T-helper 17 cell (primary cell): ENCODE measurements at regions not wholly inside any gene's neighbourhood (a gene's known extent, or its start where the extent isn't known, plus 50 kb on each side); places are given as distances from the start of the nearest gene placed in this dataset.

ENCODE experiments used
- ATAC-seq: fragments of 150-1000 bp; cut with Tn5 transposase; 2 replicates; pipeline ENCODE4 v1.10.0; 2021; ENCODE audit warnings: mild to moderate bottlenecking, moderate library complexity
- DNase-seq, 3 donors: peaks; one replicate each; pipeline versions ENCODE4 v3.0.0 to v3.0.0-alpha.2; 2020 to 2021
- H3K9me3 ChIP-seq: one replicate; pipeline ENCODE4 v1.7.0; 2013; ENCODE audit warnings: low read length, mild to moderate bottlenecking; ENCODE audit not compliant: control insufficient read depth, poor library complexity, severe bottlenecking
- H3K27ac Mint-ChIP-seq: one replicate; pipeline ENCODE4 v1.8.0; 2022; ENCODE audit warnings: mild to moderate bottlenecking, moderate library complexity, mixed read lengths
- H3K27me3 Mint-ChIP-seq: one replicate; pipeline ENCODE4 v1.8.0; 2022; ENCODE audit warnings: mixed read lengths
- H3K36me3 Mint-ChIP-seq: one replicate; pipeline ENCODE4 v1.8.0; 2022; ENCODE audit warnings: low read depth, mixed read lengths
- H3K4me1 Mint-ChIP-seq: one replicate; pipeline ENCODE4 v1.8.0; 2022; ENCODE audit warnings: mild to moderate bottlenecking, mixed read lengths
- H3K4me3 Mint-ChIP-seq: one replicate; pipeline ENCODE4 v1.8.0; 2022; ENCODE audit warnings: mild to moderate bottlenecking, moderate library complexity, mixed read lengths

DNA sequence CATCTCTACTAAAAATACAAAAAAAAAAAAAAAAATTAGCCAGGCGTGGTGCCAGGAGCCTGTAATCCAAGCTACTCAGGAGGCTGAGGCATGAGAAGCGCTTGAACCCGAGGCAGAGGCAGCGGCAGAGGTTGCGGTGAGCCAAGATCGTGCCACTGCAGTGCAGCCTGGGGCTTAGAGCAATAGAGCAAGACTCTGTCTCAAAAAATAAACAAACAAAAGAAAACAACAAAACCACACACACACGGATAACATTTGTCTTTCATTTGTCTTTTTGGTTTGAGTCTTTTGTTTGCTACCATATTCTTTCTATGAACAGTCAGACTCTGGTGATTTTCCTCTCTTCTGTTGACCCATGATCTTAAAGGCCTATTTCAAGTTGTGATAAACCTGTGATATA, 1168.3 kb upstream of the WWC1 start:
- ATAC-seq (no peak), DNase-seq (no peak)
- H3K4me1 Mint-ChIP-seq, result no peaks in the 10 kb centered on the region
- H3K27me3 Mint-ChIP-seq, result no peaks in the 10 kb centered on the region
- no peaks in the 10 kb centered on the region for H3K36me3 Mint-ChIP-seq
- no peak overlapping the region for H3K4me3 Mint-ChIP-seq
- H3K9me3 ChIP-seq, result no peaks in the 10 kb centered on the region
- H3K27ac Mint-ChIP-seq, result no peak overlapping the region

DNA sequence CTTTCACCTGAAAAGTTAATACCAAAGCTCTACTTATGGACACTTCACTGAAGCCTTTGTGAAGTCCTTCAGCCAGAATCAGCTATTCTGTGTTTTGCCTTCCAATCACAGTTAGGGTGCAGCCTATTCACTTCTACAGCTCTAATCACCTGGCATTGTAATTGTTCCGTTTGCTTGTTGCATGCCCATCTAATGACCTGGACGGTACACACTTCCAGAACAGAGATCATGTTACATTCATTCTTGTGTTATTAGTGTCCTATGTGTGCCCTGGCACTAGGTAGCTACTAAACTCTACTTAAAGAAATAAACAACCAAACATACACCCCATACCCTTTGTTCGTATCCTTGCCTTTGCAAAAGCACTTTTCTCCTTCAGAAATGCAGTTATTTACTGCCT, 1162.9 kb upstream of the WWC1 start:
- Mint-ChIP-seq H3K36me3 (no peaks in the 10 kb centered on the region), H3K4me3 (no peak overlapping the region), H3K27ac (no peak overlapping the region), H3K27me3 (no peaks in the 10 kb centered on the region), H3K4me1 (no peaks in the 10 kb centered on the region)
- ATAC-seq (no peak), DNase-seq (no peak)
- H3K9me3 ChIP-seq, result no peaks in the 10 kb centered on the region

DNA sequence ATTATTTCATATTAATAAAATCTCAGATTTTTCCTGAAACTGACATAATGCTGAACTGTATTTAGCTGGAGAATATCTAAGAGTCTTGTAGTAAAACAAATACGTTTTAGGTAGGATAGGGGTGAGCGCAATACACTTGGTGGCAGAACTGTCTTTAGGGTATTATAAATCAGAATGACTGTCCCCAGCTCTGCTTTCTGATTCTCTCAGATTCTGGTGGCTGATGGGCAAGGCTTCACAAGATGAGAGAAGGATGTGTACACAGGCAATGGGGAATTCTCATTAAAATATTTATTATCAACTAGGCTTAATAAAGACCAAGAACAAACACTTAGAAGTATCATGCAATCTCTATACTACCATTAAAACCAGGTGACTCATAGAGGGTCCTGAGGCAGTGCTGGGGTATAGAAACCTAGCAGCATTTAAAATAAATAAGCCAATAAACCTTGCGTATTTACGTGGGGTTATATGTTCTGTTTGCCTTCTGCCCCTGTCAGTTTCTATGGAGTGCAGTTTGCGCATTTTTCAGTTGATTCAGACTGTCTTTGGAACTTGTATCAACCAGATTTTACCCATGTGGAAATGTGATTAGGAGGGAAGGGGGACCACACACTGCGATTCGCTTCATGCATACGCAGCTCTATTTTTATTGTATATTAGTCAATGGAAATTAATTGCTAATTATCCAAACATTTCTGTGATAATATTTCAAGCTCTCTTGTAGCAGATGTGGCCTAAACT, 1150.7 kb upstream of the WWC1 start:
- DNase-seq, result no peak
- Mint-ChIP-seq H3K27me3 (no peaks in the 10 kb centered on the region), H3K4me3 (no peak overlapping the region), H3K4me1 (no peaks in the 10 kb centered on the region), H3K27ac (no peak overlapping the region), H3K36me3 (no peaks in the 10 kb centered on the region)
- no peak for ATAC-seq
- no peaks in the 10 kb centered on the region for H3K9me3 ChIP-seq

DNA sequence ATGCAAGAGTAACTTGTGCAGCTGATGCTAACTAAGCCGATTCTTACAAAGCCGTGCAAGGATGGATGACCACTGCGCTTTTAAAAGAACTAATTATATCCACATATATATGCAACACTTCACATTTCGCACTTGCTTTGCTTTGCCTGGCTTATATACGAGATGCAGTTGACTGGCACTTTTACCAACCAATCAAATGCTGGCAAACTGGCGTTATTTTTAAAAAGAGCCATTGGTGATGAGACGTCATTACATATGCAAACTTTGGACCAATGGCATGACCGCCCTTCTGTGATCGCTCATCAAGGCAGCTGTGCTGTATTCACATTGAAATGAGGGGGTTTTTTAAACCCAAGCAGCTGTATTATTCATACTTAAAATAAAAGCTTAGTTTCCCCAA, 1147.7 kb upstream of the WWC1 start:
- Mint-ChIP-seq H3K27me3 (no peaks in the 10 kb centered on the region), H3K4me1 (no peaks in the 10 kb centered on the region), H3K36me3 (no peaks in the 10 kb centered on the region), H3K27ac (no peak overlapping the region), H3K4me3 (no peak overlapping the region)
- DNase-seq (no peak), ATAC-seq (no peak)
- H3K9me3 ChIP-seq, result no peaks in the 10 kb centered on the region

DNA sequence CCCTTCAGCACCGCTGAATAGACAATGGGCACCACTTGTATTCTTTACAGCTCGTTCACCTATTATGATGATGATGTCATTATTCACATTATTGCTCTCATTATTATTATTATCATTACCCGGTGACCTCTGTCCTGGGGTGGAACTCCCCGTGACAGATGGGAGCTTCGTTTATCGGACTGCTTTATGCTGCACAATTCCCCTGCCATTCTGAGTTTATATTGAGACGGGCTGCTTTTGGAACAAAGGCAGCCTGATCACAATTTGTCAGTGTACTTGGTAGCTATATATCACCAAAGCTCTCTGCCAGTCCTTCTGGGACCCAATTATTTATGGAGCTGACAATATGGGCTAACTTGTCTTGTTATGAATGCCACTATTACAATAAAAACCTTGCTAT, 1145.6 kb upstream of the WWC1 start:
- H3K4me3 Mint-ChIP-seq, result no peak overlapping the region
- no peaks in the 10 kb centered on the region for H3K36me3 Mint-ChIP-seq
- DNase-seq (no peak), ATAC-seq (no peak)
- H3K27me3 Mint-ChIP-seq, result no peaks in the 10 kb centered on the region
- H3K4me1 Mint-ChIP-seq, result no peaks in the 10 kb centered on the region
- no peaks in the 10 kb centered on the region for H3K9me3 ChIP-seq
- H3K27ac Mint-ChIP-seq, result no peak overlapping the region

DNA sequence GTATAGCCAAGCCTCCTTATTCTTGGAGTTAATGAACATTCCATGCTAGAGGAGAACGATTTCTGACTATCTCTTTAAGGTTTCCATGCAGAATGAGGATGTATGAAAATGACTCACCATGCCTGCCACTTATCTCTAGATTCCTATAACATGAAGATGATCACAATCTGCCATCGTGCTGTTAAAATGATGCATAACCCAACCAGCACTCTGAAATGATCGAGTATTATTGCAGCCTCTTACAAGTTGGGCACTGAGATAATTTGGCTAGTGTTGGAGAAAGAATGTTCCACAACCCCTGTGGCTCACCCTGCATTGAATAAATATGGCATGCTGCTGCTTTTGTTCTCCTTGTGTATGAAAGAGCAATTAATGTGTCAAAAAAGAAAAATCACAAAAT, 1143.6 kb upstream of the WWC1 start:
- no peaks in the 10 kb centered on the region for H3K9me3 ChIP-seq
- ATAC-seq (no peak), DNase-seq (no peak)
- Mint-ChIP-seq H3K36me3 (no peaks in the 10 kb centered on the region), H3K4me3 (no peak overlapping the region), H3K27ac (no peak overlapping the region), H3K4me1 (no peaks in the 10 kb centered on the region), H3K27me3 (no peaks in the 10 kb centered on the region)

DNA sequence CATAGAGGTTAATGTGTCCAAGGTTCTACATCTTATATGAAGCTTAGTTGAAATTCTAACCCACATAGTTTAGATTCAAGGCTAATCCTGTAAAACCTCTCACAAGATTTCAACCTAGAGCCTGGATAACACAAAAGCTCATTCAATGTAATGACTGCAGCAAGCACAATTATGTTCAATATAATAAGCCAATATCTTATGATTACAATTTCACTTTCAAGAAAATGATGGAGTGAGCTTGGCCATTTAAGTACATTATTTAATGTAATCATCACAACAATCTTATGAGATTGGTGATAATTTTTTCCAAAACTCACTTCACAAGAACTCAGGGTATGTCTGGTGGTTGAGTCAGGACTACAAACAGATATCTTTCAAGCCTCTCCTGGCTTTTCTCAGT, 1140.8 kb upstream of the WWC1 start:
- Mint-ChIP-seq H3K4me1 (no peaks in the 10 kb centered on the region), H3K27ac (no peak overlapping the region), H3K4me3 (no peak overlapping the region), H3K27me3 (no peaks in the 10 kb centered on the region), H3K36me3 (no peaks in the 10 kb centered on the region)
- DNase-seq (no peak), ATAC-seq (no peak)
- no peaks in the 10 kb centered on the region for H3K9me3 ChIP-seq

DNA sequence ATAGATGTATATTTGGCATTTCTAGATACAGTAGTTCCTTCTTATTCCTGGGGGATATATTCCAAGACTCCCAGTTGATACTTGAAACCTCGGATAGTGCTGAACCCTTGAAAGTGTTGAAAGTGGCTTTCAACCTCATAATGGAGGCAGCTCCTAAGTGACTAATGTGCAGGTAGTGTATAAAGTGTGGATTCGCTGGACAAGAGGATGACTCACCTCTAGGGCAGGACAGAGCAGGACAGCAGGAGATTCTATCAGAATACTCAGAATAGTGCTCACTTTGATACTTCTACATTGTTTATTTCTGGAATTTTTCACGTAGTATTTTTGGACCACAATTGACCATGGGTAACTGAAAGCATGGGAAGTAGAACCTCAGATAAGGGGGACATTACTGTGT, 1138.9 kb upstream of the WWC1 start:
- no peaks in the 10 kb centered on the region for H3K9me3 ChIP-seq
- Mint-ChIP-seq H3K4me3 (no peak overlapping the region), H3K36me3 (no peaks in the 10 kb centered on the region), H3K27me3 (no peaks in the 10 kb centered on the region), H3K27ac (no peak overlapping the region), H3K4me1 (no peaks in the 10 kb centered on the region)
- DNase-seq (no peak), ATAC-seq (no peak)

DNA sequence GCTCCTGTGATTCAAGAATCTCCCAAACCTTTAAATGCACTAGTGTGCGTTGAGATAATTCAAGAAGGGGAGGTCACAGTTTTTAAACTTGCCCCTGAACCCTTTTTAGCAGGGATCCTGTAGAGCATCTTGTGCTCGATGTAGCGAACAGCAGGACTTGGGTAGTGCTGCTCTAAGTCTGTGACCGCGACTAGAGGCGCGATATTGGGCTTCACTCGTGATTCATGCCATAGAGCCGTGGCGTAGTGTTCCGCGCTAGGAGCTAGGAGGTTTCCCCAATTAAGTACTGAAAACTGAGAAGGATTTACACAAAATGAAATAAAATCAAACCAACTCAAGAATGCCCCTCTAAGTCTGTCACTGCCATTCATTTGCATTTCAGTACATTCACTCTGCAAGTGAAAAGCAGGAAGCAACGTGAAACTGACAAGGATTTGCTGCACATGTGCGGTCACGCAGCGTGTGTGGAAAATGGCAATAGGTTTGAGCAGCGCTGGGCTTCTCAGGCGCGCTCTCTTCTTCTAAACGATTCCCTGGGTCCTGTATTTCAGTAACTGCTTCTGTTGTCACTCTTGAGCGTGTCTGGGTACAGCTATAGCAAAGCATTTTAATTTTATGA, 1135.9 kb upstream of the WWC1 start:
- no peak overlapping the region for H3K4me3 Mint-ChIP-seq
- H3K9me3 ChIP-seq, result no peaks in the 10 kb centered on the region
- no peaks in the 10 kb centered on the region for H3K36me3 Mint-ChIP-seq
- no peak overlapping the region for H3K27ac Mint-ChIP-seq
- DNase-seq, result no peak
- ATAC-seq, result no peak
- no peaks in the 10 kb centered on the region for H3K27me3 Mint-ChIP-seq
- H3K4me1 Mint-ChIP-seq, result no peaks in the 10 kb centered on the region

DNA sequence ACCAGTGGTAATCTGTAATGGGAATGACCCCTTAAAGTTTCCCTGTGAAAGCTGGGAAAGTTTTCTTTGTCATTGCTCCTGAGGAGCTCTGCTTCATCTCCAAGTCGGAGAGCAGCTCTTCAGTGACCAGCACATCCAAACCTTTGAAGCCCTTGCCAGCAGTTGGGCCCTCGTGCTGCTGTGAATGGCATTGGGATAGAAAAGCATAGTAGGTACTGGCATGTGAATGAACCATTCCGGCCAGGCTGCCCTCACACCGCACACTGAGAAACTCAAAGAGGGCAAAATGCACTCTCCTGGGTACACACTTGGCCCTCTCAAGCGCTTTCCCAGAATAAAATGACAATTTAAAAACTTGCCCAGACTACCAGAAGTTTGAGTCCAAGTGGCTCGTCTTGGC, 1135.0 kb upstream of the WWC1 start:
- Mint-ChIP-seq H3K4me1 (no peaks in the 10 kb centered on the region), H3K4me3 (no peak overlapping the region), H3K27ac (no peak overlapping the region), H3K36me3 (no peaks in the 10 kb centered on the region), H3K27me3 (no peaks in the 10 kb centered on the region)
- no peaks in the 10 kb centered on the region for H3K9me3 ChIP-seq
- no peak for DNase-seq
- no peak for ATAC-seq

DNA sequence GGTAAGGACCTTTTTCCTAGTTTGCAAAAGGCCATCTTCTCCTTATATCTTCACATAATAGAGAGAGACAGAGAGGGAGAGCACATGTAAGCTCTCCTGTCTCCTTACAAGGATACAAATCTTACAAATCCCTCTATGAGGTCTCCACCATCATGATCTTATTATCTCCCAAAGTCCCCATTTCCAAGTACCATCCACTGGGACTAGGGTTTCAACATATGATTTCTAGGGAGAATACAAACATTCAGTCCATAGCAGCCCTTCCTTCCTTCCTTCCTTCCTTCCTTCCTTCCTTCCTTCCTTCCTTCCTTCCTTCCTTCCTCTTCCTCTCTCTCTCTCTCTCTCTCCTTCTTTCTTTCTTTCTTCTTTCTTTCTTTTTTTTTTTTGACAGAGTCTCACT, 1132.9 kb upstream of the WWC1 start:
- H3K36me3 Mint-ChIP-seq, result no peaks in the 10 kb centered on the region
- DNase-seq (no peak), ATAC-seq (no peak)
- H3K4me1 Mint-ChIP-seq, result no peaks in the 10 kb centered on the region
- no peak overlapping the region for H3K4me3 Mint-ChIP-seq
- no peak overlapping the region for H3K27ac Mint-ChIP-seq
- H3K9me3 ChIP-seq, result no peaks in the 10 kb centered on the region
- no peaks in the 10 kb centered on the region for H3K27me3 Mint-ChIP-seq

DNA sequence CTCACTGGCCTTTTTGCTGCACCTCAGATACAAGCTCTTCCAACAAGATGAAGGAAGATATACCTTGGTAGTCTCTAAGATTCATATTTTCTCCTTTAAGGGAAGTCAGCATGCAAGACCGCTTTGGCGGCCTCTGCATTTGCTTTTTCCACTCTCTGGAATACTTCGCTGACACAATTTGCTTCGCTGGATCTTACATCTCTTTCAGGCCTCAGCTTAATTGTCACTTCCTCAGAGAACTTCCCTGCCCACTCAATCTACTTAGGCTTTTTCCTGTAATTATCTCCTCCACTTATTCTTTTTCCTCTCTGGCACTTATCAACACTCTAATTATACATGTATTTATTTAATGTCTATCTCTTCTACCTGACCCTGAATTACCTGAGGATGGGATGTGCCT, 1131.1 kb upstream of the WWC1 start:
- H3K27me3 Mint-ChIP-seq, result no peaks in the 10 kb centered on the region
- H3K4me1 Mint-ChIP-seq, result no peaks in the 10 kb centered on the region
- ATAC-seq (no peak), DNase-seq (no peak)
- no peaks in the 10 kb centered on the region for H3K9me3 ChIP-seq
- no peak overlapping the region for H3K27ac Mint-ChIP-seq
- H3K4me3 Mint-ChIP-seq, result no peak overlapping the region
- H3K36me3 Mint-ChIP-seq, result no peaks in the 10 kb centered on the region

DNA sequence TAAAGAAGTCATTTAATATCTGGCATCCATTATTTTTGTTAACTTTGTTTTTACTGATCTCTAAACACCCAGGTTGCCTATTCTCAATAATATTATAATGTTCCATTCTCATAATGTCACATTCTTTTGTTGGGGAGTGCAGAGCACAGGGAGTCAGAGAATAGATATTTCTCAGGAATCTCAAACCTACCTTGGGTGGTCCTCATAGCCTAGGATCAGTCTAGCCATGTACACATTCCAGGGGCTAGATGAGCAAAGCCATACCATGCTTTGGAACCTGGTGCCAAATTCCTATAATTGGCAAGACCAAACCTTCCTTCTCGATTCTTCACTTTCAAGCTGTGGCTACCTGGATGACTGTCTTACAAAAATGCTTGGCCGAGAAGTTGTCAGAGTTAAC, 1124.7 kb upstream of the WWC1 start:
- ATAC-seq (no peak), DNase-seq (no peak)
- H3K9me3 ChIP-seq, result no peaks in the 10 kb centered on the region
- H3K36me3 Mint-ChIP-seq, result no peaks in the 10 kb centered on the region
- H3K27me3 Mint-ChIP-seq, result no peaks in the 10 kb centered on the region
- no peak overlapping the region for H3K27ac Mint-ChIP-seq
- H3K4me1 Mint-ChIP-seq, result no peaks in the 10 kb centered on the region
- H3K4me3 Mint-ChIP-seq, result no peak overlapping the region

DNA sequence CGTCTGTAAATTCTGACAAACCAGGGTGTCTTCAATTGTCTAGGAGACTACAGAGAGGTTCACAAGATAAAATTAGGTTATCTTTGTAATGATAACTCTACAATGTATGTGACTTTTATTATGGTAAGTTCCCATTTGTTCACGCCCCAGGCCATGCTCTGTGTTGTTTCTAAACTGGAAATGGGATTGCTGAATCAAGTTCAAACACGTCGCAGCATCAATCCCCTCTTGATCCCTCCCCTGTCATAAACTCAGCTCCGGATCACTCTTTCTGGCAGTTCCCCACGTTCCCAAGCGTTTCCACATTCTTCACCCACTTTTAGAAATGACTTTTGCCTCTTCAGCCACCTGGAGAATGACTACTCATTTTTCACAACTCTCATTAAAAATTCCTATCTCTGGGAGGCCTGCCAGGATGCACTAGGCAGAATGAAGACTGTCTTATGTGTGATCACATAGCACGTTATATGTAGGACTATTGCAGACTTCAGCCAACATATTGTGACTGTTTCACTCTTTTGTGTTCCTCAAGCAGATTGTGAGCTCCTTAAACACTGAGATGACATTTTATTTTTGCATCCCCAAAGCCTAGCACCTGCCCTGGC, 1124.2 kb upstream of the WWC1 start:
- ATAC-seq, result no peak
- H3K9me3 ChIP-seq, result no peaks in the 10 kb centered on the region

More for the DNA sequence above, 1124.2 kb upstream of the WWC1 start:
- Mint-ChIP-seq H3K4me3 (no peak overlapping the region), H3K27me3 (no peaks in the 10 kb centered on the region), H3K27ac (no peak overlapping the region), H3K4me1 (no peaks in the 10 kb centered on the region), H3K36me3 (no peaks in the 10 kb centered on the region)
- DNase-seq, result no peak
